ENCODE measurements at regions not wholly inside any gene's neighbourhood (a gene's known extent, or its start where the extent isn't known, plus 50 kb on each side); places are given as distances from the start of the nearest gene placed in this dataset.

- no peak for FAIRE-seq
Measured at GRCh38 chr2:10183146-10183675, 60.7 kb downstream of the RRM2 start.

GRCh38 chr2:10184421-10184820, 61.9 kb downstream of the RRM2 start:
- no peak for FAIRE-seq
- DNase-seq (ENCODE audit: low spot score), result no peak

More at GRCh38 chr2:10183146-10183675, 60.7 kb downstream of the RRM2 start:
- DNase-seq (ENCODE audit: low spot score), result no peak

GRCh38 chr2:10185046-10185445, 62.5 kb downstream of the RRM2 start:
- DNase-seq (ENCODE audit: low spot score) (no peak), FAIRE-seq (no peak)

GRCh38 chr2:10185755-10186154, 63.2 kb downstream of the RRM2 start:
- DNase-seq (ENCODE audit: low spot score) (no peak), FAIRE-seq (no peak)

GRCh38 chr2:10186868-10187535, 64.5 kb downstream of the RRM2 start:
- DNase-seq (ENCODE audit: low spot score), result no peak
- no peak for FAIRE-seq

GRCh38 chr2:10187661-10188060, 65.1 kb downstream of the RRM2 start:
- FAIRE-seq, result no peak
- DNase-seq (ENCODE audit: low spot score), result no peak

- no peak for FAIRE-seq
- DNase-seq (ENCODE audit: low spot score), result no peak
Measured at GRCh38 chr2:10188211-10188610, 65.7 kb downstream of the RRM2 start.

- no peak for DNase-seq (ENCODE audit: low spot score)
- FAIRE-seq, result no peak
Measured at GRCh38 chr2:10188729-10189305, 66.3 kb downstream of the RRM2 start.

- FAIRE-seq (no peak), DNase-seq (ENCODE audit: low spot score) (no peak)
Measured at GRCh38 chr2:10190255-10190654, 67.7 kb downstream of the RRM2 start.

- FAIRE-seq, result no peak
- DNase-seq (ENCODE audit: low spot score), result no peak
Measured at GRCh38 chr2:10190737-10191532, 68.4 kb downstream of the RRM2 start.

- DNase-seq (ENCODE audit: low spot score), result no peak
- no peak for FAIRE-seq
Measured at GRCh38 chr2:10191554-10191953, 69.0 kb downstream of the RRM2 start.

GRCh38 chr2:10192392-10193015, 70.0 kb downstream of the RRM2 start:
- DNase-seq (ENCODE audit: low spot score) (no peak), FAIRE-seq (no peak)

GRCh38 chr2:10193276-10193795, 70.8 kb downstream of the RRM2 start:
- FAIRE-seq, result no peak
- DNase-seq (ENCODE audit: low spot score), result no peak

GRCh38 chr2:10193851-10194820, 71.6 kb downstream of the RRM2 start:
- DNase-seq (ENCODE audit: low spot score) (no peak), FAIRE-seq (no peak)

- DNase-seq (ENCODE audit: low spot score) (no peak), FAIRE-seq (no peak)
Measured at GRCh38 chr2:10195278-10196109, 73.0 kb downstream of the RRM2 start.

GRCh38 chr2:10196110-10196892, 73.8 kb downstream of the RRM2 start:
- no peak for FAIRE-seq
- DNase-seq (ENCODE audit: low spot score), result no peak

GRCh38 chr2:10196948-10197696, 74.6 kb downstream of the RRM2 start:
- no peak for FAIRE-seq
- no peak for DNase-seq (ENCODE audit: low spot score)

GRCh38 chr2:10197697-10198076, 75.1 kb downstream of the RRM2 start:
- DNase-seq (ENCODE audit: low spot score), result no peak
- no peak for FAIRE-seq

Measured in RCC 7860 (cell line).